ENCODE measurements at regions not wholly inside any gene's neighbourhood (a gene's known extent, or its start where the extent isn't known, plus 50 kb on each side); places are given as distances from the start of the nearest gene placed in this dataset.

DNA sequence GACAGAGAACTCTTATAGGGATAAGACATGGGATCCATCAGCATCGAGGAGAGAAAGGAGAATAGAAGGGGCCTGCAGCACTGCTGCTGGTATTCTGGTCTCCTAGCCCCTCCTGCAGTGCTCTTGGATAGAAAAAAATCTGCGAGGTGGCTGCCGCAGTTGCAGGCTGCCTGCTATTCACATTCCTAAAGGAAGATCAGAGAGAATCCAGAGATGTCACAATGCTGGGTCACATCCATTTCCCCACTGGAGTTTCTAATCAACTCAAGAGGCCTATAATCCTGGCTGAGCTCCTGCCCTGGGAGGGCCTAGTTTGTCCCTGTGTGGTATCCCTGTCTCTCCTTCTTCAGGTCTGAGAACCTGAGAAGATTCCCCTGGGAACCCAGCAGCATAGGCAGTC, 357.8 kb downstream of the MAFB start:
- no peak for DNase-seq (ENCODE audit: low read depth)
- no peak overlapping the region for H3K4me3 ChIP-seq (ENCODE audit: low read length)
- TF ChIP-seq, protein P1, sequence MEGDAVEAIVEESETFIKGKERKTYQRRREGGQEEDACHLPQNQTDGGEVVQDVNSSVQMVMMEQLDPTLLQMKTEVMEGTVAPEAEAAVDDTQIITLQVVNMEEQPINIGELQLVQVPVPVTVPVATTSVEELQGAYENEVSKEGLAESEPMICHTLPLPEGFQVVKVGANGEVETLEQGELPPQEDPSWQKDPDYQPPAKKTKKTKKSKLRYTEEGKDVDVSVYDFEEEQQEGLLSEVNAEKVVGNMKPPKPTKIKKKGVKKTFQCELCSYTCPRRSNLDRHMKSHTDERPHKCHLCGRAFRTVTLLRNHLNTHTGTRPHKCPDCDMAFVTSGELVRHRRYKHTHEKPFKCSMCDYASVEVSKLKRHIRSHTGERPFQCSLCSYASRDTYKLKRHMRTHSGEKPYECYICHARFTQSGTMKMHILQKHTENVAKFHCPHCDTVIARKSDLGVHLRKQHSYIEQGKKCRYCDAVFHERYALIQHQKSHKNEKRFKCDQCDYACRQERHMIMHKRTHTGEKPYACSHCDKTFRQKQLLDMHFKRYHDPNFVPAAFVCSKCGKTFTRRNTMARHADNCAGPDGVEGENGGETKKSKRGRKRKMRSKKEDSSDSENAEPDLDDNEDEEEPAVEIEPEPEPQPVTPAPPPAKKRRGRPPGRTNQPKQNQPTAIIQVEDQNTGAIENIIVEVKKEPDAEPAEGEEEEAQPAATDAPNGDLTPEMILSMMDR (IDR thresholded peaks at IDR 0.05; ENCODE audit: insufficient read depth, low read depth, low read length, missing control alignments) = no peak

DNA sequence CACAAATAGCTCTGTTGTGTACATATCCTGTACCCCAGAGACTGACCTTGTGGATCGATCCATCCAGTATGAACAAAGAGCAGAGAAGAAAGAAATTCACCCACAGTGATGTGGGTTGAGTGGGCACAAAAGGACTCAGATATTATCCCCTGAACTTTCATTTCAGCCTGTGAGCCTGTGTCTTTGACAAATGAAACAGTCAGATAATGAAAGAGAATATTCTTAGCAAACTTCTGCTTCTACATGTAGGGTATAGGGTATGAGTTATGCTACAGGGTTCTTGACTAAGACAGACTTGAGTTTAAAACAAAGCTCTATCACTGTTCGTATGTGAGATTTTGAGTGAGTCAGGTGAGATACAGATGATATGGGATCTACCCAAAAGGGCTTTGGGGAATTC, 359.7 kb downstream of the MAFB start:
- no peak overlapping the region for H3K4me3 ChIP-seq (ENCODE audit: low read length)
- DNase-seq (ENCODE audit: low read depth) = no peak
- TF ChIP-seq, protein P1 (IDR thresholded peaks at IDR 0.05; ENCODE audit: insufficient read depth, low read depth, low read length, missing control alignments) = no peak

DNA sequence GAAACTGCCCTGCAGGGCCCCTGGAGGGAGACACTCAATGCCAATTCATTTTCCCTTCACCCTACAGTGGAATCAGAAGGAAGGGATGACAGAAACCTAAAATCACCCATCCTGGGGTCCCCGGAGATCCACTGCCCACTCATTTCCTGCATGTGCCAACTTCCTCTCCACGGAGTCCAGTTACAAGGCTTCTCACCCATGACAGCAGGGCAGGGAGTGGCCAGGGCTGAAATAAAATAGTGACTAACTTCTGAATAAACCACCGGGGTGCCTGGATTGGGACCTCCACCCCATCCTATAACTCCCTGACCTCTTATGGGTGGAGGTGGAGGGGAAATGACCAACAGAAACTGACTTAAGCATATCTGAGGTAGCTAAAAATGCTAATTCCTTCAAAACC, 362.3 kb downstream of the MAFB start:
- DNase-seq (ENCODE audit: low read depth) = no peak
- TF ChIP-seq, protein P1 (IDR thresholded peaks at IDR 0.05; ENCODE audit: insufficient read depth, low read depth, low read length, missing control alignments) = no peak
- H3K4me3 ChIP-seq (ENCODE audit: low read length) = no peak overlapping the region

DNA sequence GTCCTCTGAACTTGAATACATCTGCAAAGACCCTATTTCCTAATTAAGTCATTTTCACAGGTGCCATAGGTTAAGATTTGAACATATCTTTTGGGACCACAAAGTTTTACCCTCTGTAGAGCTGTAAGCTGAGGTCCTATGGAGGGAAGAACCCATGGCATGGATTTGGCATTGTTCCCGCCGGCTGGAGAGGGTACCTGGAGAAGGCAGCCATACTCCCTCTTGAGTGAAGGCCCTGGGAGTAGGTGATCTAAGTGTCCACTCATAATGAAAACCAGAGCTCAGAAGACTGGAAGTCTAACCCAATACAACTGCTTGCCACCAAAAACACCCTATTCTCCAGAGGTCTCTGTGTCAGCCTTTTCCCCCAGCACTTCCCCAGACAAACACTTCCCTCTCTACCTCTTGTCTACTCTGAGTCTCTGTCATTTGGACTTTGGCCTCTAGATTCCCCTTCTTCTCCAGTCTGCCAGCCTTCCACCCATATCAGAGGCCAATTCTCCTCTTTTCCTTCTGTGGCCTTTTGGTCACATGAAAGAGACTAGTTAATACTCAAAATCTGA, 363.9 kb downstream of the MAFB start:
- TF ChIP-seq, protein P1 (IDR thresholded peaks at IDR 0.05; ENCODE audit: insufficient read depth, low read depth, low read length, missing control alignments) = no peak
- H3K4me3 ChIP-seq (ENCODE audit: low read length) = no peak overlapping the region
- no peak for DNase-seq (ENCODE audit: low read depth)

DNA sequence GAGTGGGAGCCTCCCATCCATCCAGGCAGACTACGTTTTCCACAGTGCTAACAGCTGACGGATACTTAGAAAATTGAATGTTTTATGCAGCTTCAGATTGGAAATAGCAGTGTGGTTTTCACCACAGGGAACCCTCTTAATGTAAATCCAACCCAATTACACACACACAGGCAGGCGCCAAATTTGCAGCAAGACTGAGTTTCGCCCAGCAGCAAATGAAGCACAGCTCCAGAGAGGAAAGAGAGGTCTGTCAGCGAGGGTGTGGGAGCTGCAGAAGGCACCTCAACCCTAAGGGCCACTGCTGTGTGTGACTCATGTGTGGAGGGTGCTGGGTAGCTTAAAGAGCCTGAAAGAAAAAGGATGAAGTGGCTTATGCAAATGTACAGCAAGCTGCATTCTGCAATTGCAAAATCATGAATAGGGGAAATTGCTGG, 365.7 kb downstream of the MAFB start:
- DNase-seq (ENCODE audit: low read depth) = peak; percentile 74
- TF ChIP-seq, protein P1 (IDR thresholded peaks at IDR 0.05; ENCODE audit: insufficient read depth, low read depth, low read length, missing control alignments) = no peak
- H3K4me3 ChIP-seq (ENCODE audit: low read length) = no peak overlapping the region

DNA sequence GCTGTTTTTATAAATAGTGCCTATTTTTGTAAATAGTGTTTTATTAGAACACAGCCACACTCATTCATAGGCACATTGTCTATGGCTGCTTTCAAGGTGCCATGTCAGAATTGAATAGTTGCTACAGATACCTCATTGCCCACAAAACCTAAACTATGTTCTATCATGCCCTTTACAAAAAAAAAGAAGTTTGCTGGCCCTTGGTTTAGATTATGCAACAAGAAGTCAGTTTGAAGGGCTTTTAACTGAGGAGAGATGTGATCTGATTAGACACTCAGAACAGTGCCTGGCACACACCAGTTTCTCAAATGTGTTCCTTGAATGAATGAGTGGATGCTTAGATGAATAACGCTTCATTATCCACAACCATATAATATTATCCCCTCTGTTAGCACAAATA, 366.1 kb downstream of the MAFB start:
- no peak for DNase-seq (ENCODE audit: low read depth)
- no peak overlapping the region for H3K4me3 ChIP-seq (ENCODE audit: low read length)
- TF ChIP-seq, protein P1 (IDR thresholded peaks at IDR 0.05; ENCODE audit: insufficient read depth, low read depth, low read length, missing control alignments) = no peak

DNA sequence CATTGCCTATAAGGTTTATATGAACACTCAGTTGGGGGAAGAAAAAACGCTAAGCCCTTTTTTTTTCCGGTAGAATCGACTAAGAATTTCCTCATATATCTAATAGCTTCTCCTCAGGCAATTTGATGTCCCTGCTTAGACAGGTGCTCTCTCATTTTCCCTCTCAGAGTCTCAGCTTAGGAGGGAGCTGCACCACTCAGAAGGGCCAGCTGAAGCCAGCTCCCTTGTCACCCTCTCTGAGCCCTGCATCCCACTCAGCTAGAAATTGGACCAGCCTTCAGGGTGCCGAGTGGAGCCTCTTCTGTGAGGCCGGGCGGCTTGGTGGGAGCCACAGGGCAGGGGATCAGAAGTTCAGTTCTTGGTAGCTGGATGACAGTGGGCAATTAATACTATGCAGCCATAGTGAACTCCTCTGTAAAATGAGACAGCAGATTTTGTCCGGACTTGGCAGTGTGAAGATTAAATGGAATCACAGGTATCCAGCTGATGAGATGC, 368.5 kb downstream of the MAFB start:
- TF ChIP-seq, protein P1 (IDR thresholded peaks at IDR 0.05; ENCODE audit: insufficient read depth, low read depth, low read length, missing control alignments) = no peak
- DNase-seq (ENCODE audit: low read depth) = no peak
- H3K4me3 ChIP-seq (ENCODE audit: low read length) = no peak overlapping the region

All from epithelial cell of esophagus (primary cell).